NT2/D1 (cell line): ENCODE measurements at regions not wholly inside any gene's neighbourhood (a gene's known extent, or its start where the extent isn't known, plus 50 kb on each side); places are given as distances from the start of the nearest gene placed in this dataset.

Source experiments
- SUZ12 ChIP-seq: IDR thresholded peaks from 2 replicates; pipeline ENCODE4 v1.6.1; 2011; ENCODE audit not compliant: insufficient read length, insufficient read depth; ENCODE audit errors: extremely low read depth
- YY1 ChIP-seq: IDR thresholded peaks from 2 replicates; pipeline ENCODE4 v1.6.1; 2011; ENCODE audit not compliant: insufficient read length, insufficient read depth
- ZNF274 ChIP-seq: IDR thresholded peaks from 2 replicates; pipeline ENCODE4 v1.6.1; 2011; ENCODE audit warnings: mild to moderate bottlenecking, low read depth, low read length

- TF ChIP-seq SUZ12: no peak
- TF ChIP-seq YY1: no peak
- no peak for TF ChIP-seq ZNF274
Observed at GRCh38 chr7:47097431-47097830, 484.5 kb downstream of the TNS3 start.
